D341Med (cell line): ENCODE measurements at regions not wholly inside any gene's neighbourhood (a gene's known extent, or its start where the extent isn't known, plus 50 kb on each side); places are given as distances from the start of the nearest gene placed in this dataset.

Experiments used
- DNase-seq: peaks from one replicate; pipeline ENCODE4 v3.0.0; 2012; ENCODE audit warnings: low spot score

DNA sequence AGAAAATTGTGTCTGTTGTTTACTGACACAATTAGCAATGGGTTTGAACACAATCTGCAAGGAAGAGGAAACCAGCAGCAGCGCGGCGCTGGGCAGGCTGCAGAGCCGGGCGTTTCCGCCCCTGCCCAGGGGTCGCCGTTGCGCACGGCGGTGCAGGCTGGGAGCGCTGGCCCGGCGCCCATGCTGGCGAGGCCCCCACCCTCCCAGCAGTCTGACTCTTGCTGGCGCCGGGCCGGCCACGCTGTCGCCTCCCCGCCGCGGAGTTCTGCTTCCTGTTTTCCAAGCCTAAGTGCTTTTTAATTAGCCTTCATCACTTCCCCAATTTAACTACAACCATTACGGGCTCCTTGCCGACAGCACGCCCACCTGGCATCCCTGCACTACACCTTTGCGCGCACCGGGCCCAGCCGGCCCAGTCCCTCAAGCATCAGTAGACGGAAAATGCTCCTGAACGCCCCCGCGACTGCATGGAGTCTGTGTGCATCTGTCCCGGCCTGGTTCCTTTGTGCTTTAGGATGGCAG is 212.1 kb downstream of the GXYLT1 start:
- peak; percentile 45 for DNase-seq

DNA sequence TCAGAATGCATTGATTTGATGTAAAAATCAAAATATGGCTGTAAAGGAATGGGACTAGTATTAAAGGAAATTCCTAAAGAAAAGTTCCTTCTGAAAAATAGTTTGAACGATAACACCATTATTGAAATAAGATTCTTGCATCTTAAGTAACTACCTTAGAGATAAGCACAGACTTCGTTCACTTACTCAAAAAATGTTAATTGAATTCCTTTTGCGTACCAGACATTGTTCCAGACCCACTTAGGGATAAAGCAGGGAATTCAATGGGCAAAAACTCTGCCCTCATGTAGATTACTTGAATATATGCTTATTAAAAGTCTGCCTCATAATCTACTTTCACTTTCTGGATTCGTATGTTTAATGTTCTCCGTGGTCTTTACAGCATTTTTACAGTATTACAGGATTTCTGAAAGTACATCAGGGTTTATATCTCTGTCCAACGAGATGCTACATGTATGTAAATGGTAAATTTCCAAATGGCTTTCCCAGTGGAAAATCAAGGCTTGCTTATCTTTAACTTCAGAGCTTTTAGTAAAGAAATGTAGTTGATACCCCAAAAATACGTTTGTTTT is 213.7 kb downstream of the GXYLT1 start:
- DNase-seq, result no peak

DNA sequence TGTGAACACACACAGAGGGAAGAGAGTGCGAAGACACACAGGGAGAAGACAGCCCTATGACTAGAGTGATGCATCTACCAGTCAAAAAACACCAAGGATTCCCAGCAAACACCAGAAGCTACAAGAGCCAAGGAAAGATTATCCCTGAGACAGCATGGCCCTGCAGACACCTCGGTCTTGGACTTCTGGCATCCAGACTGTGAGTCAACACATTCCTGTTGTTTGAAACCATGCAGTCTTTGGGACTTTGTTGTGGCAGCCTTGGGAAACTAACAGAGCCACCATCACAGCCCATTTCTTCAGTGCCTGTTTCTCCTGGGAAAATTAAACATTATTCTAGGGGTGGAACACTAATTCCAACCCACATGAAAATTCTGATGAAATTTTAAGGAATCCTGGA is 220.6 kb downstream of the GXYLT1 start:
- no peak for DNase-seq

GRCh38 chr12:41923351-41923750 is 221.3 kb downstream of the GXYLT1 start:
- no peak for DNase-seq

DNA sequence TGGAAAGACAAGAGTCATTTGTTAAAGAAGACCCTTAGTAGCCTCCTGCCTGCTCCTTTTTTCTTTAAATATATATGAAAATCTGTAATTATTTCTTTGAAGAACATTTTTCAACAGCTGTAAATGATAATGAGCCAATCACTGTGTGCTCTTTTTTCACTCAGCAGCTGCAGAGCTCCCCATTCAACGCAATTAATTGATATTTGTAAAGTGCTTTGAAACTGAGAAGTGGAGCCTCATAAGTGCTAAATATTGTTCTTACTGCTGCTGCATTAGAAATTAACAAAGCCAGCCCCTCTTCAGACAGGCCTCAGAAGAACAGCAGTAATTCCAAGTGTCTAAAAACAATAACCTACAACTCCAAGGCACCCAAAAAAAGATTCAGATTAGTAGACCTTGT is 224.3 kb downstream of the GXYLT1 start:
- DNase-seq, result no peak

DNA sequence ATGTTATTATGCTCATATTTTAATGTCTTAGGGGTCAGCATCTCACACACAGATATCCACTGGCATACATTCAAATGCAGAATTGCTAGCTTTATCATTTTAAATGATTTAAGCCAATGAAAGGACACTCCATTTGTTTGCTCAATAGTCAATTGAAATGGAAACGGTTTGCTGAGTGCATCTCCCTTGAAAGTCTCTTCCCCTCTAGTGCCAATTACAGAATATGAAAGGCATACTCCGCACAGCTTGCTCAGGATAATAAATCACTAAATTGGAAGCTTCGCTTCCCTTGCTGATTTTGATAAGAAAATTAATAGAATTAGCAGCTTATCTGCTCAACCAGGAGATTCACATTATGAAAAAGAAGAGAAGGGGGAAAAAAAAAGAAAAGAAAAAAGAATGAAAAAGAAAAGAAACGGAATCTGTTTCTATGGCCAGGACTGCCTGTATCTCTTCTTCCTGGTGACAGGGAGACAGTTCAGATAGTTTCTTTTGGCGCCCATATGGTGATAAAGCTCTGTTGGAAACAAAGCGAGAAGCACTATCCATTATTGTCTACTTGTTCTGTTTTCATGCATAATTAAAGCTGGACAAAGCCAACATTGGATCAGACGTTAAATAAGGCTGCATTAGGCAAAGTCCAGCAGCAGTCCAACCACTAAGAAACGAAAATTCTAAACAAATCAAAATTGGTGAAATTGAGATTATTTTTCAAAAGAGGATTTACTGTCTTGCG is 225.0 kb downstream of the GXYLT1 start:
- no peak for DNase-seq

DNA sequence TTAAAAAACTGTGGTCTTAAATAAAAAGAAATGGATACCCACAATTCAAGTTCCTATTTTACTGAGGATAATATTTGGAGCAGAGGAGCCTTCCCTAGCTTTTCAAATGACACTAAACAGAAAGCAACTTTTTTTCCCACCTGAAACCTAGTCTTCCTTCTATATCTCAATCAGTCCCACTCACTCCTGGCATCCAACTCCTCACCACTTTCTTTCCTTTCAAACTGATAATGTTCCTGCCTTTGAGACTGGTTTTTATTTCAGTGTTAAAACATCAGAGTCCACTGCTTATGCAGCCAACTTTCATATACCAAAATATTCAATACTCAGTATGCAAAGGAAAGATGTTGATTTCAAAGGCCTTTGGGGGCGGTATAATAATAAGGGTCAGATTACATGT is 225.6 kb downstream of the GXYLT1 start:
- no peak for DNase-seq

DNA sequence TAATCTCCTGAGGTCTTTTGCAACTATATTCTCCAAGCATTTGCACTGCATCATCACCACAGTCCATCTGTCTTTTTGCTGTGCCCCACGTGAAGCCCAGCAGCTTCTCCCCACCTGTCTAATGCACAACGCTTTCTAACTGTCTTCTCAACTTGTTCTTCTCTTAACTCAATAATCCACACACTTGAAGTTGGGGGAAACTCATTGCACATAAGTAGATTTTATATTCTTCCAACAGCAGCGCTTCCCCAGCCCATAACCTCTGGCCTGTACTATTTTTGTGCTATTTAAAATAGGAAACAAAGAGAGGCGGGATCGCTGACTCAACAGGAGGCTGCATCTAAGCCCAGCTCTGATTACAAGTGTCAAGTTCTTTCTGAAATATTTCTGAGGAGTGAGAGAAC is 226.7 kb downstream of the GXYLT1 start:
- no peak for DNase-seq

- DNase-seq, result no peak
Measured at GRCh38 chr12:41917181-41917580, 227.5 kb downstream of the GXYLT1 start.

DNA sequence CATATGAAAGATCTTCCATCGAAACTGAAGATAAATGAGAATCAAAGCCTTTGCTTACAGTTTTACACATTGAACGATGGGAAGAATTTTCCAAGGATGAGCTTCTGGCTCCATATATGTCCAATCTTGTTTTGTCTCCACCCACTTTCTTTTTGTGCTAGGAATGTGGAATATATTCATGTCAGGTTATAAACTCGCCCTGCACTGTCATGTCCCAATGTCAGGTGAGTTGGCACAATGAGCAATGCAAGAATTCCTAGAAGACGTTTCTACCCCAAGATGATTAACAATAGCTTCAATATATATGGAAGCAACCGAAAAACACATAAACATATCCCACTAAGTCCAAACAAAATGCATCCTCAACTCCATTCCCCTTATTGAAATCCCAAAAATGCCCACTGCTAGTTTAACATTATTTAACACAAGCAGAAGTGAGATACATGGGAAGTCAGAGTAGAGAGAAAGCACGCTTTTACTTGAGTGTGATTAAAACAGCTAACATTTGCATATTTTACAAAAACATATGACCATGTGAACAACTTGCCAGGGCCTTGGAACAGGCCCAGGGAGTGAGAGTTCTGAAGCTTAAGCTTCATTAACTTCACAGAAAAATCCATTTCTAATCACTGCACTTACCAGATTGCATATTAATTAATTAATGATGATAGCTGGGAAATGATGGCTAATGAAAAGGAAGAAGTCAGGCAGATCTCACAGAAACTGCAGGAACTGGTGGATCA is 233.9 kb downstream of the GXYLT1 start:
- DNase-seq, result no peak

GRCh38 chr12:41908206-41908605 is 236.5 kb downstream of the GXYLT1 start:
- no peak for DNase-seq

DNA sequence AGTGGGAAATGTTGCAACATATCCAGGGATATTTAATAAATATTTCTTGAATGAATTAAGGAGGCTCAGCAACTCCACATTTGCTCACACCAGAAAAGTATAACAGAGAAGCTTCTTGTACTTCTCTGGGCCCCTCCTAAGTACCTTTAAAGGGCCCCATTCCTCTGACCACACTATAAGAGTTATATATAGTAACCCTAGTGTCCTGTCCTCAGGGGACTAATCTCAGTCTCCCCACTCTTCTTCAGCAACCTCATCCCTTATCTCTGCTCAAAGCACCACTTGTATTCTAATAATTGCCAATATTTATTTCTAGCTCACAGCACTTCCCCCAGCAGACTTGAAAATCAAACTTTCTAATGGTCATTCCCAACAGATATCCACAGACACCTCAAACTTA is 237.1 kb downstream of the GXYLT1 start:
- no peak for DNase-seq

GRCh38 chr12:41907021-41907420 is 237.7 kb downstream of the GXYLT1 start:
- DNase-seq, result no peak

DNA sequence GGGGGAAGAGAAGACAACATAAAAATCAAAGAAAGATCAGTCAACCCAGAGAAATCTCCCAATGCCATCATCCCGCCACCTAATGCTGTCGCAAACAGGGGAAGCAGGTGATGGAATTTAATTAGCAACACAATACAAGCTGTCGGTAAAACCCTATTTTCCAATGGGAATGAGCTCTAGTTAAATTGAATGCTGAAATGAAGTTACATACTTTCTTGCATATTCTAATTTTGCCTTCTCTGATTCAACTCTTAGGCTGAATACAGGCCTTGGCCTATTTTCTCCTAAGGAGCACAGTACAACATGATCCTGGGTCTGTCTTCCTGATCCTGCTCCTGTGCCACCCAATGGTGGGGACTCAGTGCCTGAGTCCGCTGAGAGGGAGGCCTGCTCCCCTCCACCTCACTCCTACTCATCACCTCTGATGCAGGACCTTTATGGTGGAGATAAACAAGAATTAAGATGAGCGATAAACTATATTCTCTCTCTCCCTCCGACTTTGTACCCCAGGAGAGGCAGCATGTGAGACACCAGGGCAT is 238.8 kb downstream of the GXYLT1 start:
- no peak for DNase-seq

DNA sequence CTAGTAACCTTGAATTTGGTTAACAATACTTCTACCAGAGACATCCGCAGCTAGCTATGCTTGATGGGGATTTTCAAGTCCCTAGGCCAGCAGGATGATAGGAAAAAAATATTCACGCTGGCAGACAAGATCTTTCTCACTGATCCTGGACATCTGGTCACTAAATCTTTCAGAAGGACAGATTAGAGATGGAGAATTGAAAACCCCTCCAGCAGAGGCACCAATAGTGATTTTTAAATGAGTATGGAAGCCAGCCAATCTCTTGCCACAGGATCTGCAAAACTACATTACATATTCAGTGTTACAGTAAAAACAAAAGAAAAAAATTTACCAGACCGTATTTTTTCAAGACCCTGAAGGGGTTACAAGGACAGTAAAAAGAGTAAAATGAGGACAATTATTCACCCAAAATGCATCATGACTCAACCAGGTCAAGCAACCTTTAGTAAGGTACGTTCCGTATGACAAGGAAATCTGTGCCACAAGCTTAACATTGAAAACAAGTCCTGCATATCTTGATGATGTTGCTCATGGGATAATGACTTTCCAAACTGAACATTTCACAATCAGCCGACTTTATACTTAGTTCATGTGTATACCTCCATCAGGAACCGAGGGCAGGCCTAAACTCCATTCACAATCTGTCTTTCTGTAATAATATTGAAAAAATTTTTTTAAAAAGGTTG is 239.5 kb downstream of the GXYLT1 start:
- no peak for DNase-seq

DNA sequence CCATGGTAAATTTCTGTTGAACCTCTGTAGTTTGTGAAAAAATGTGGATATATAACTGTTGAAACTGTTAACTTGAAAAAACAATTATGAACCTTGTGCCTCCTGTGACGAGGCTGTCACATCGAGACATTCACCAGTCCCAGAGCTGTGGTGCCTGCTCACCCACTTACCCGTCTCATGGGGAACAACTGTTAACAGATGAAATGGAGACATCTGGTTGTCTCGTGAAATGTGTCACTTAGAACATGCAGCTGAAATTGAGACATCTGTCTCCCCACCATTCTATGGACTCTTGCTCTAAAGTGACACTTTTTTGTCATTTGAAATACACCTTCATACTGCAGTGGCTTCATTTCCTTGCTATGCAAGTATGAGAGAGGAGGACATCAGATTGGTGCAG is 240.6 kb downstream of the GXYLT1 start:
- DNase-seq, result no peak

GRCh38 chr12:41903014-41903708 is 241.5 kb downstream of the GXYLT1 start:
- DNase-seq, result no peak

DNA sequence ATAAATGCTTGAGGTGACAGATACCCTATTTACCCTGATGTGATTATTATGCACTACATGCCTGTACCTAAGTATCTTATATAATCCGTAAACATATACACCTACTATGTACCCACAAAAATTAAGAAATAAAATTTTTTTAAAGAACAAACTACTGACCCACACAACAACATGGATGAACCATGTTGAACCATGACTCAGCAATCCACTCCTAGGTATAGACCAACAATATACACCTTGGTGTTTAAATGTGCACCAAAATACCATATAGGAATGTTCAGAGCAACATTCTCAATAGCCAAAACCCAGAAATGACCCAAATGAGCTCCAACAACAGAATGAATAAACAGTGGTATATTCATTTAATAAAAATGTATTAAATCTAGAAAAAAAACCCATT is 245.1 kb downstream of the GXYLT1 start:
- DNase-seq, result no peak

GRCh38 chr12:41897593-41897992 is 247.1 kb downstream of the GXYLT1 start:
- no peak for DNase-seq

GRCh38 chr12:41893491-41893890 is 251.2 kb downstream of the GXYLT1 start:
- no peak for DNase-seq

- DNase-seq, result no peak
Measured at GRCh38 chr12:41892302-41892701, 252.4 kb downstream of the GXYLT1 start.

GRCh38 chr12:41891226-41891625 is 253.4 kb downstream of the GXYLT1 start:
- DNase-seq, result no peak
